A549 (cell line): ENCODE measurements at regions not wholly inside any gene's neighbourhood (a gene's known extent, or its start where the extent isn't known, plus 50 kb on each side); places are given as distances from the start of the nearest gene placed in this dataset.

Experiments
- CTCF ChIP-seq: fragments of >200 bp; sonication (Bioruptor Twin); formaldehyde crosslinking; IDR thresholded peaks from 3 replicates; pipeline ENCODE4 v1.5.1; 2016
- EP300 ChIP-seq, 2 experiments: fragments of >200 bp; sonication (Bioruptor Twin); formaldehyde crosslinking; IDR thresholded peaks; 2 replicates in 1 of 2; 3 replicates in 1 of 2; pipeline ENCODE4 v1.6.1; 2016 to 2017
- GATA3 ChIP-seq: IDR thresholded peaks from 2 replicates; pipeline ENCODE4 v1.6.1; 2012; ENCODE audit warnings: borderline replicate concordance
- JUNB ChIP-seq: fragments of >200 bp; sonication (Bioruptor Twin); formaldehyde crosslinking; IDR thresholded peaks from 2 replicates; pipeline ENCODE4 v1.6.1; 2016
- KDM1A ChIP-seq: fragments of 200-600 bp; sonication (generic); IDR thresholded peaks from 2 replicates; pipeline ENCODE4 v1.6.1; 2016; ENCODE audit warnings: low read depth, mild to moderate bottlenecking
- POLR2A ChIP-seq: IDR thresholded peaks from 2 replicates; pipeline ENCODE4 v1.6.1; 2012; ENCODE audit warnings: mild to moderate bottlenecking, low read length
- RAD21 ChIP-seq, 2 experiments: fragments of >200 bp in 1 of 2; sonication (Bioruptor Twin) in 1 of 2; formaldehyde crosslinking in 1 of 2; IDR thresholded peaks in 1 of 2; conservative IDR thresholded peaks in 1 of 2; 2 replicates in 1 of 2; 3 replicates in 1 of 2; pipeline ENCODE4 v1.6.1; 2012 to 2018; ENCODE audit warnings: inconsistent platforms in 1 of 2
- RCOR1 ChIP-seq: fragments of 150-350 bp; IDR thresholded peaks from 2 replicates; pipeline ENCODE4 v1.6.1; 2014; ENCODE audit warnings: antibody characterized with exemption, low read length, low read depth
- REST ChIP-seq: fragments of 200-600 bp; sonication (generic); IDR thresholded peaks from 2 replicates; pipeline ENCODE4 v1.6.1; 2016; ENCODE audit warnings: antibody characterized with exemption, mild to moderate bottlenecking, moderate library complexity
- RFX5 ChIP-seq: fragments of 450-650 bp; IDR thresholded peaks from 2 replicates; pipeline ENCODE4 v1.7.1; 2014; ENCODE audit warnings: antibody characterized with exemption, mild to moderate bottlenecking, moderate library complexity
- SMC3 ChIP-seq: fragments of >200 bp; sonication (Bioruptor Twin); formaldehyde crosslinking; IDR thresholded peaks from 3 replicates; pipeline ENCODE4 v1.6.1; 2018; ENCODE audit warnings: inconsistent platforms
- TP53 ChIP-seq: fragments of 250-450 bp; sonication (Bioruptor Pico); IDR thresholded peaks from 2 replicates; pipeline ENCODE4 v1.5.0; 2021; ENCODE audit warnings: mild to moderate bottlenecking, moderate library complexity
- ZFP36 ChIP-seq: fragments of 450-650 bp; IDR thresholded peaks from 2 replicates; pipeline ENCODE4 v1.6.1; 2014; ENCODE audit warnings: borderline replicate concordance; ENCODE audit not compliant: partially characterized antibody

DNA sequence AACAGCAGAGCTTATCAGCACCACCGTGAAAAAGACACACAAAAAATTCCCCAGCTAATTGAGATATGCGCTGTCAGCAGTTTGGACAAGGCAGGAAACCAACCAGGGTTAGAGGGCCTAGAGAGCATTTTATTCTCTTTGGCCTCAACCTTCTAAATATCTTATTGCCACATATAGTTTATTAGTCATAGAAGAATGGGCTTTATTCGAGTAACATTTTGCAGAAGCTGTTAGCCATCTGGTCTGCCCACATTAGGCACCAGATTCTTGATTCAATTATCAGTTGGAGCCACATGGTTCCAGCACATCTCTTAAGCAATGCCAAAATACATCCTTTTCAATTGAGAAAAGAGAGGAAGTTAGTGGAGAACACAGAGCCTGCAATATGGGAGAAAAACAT, 109.9 kb upstream of the CXADR start:
- TF ChIP-seq EP300 (IDR thresholded peaks at IDR 0.05): no peak
- TF ChIP-seq REST: no peak
- no peak for TF ChIP-seq TP53 (CRISPR knock-in tag)
- no peak for TF ChIP-seq RAD21 (conservative IDR thresholded peaks at IDR 0.05 in 1 of 2, IDR thresholded peaks at IDR 0.05 in 1 of 2)
- TF ChIP-seq POLR2A: no peak
- TF ChIP-seq JUNB: no peak
- no peak for TF ChIP-seq GATA3
- TF ChIP-seq RFX5: no peak
- TF ChIP-seq ZFP36: no peak
- no peak for TF ChIP-seq CTCF
- no peak for TF ChIP-seq RCOR1
- no peak for TF ChIP-seq KDM1A
- no peak for TF ChIP-seq SMC3
